ENCODE measurements at regions not wholly inside any gene's neighbourhood (a gene's known extent, or its start where the extent isn't known, plus 50 kb on each side); places are given as distances from the start of the nearest gene placed in this dataset.

DNA sequence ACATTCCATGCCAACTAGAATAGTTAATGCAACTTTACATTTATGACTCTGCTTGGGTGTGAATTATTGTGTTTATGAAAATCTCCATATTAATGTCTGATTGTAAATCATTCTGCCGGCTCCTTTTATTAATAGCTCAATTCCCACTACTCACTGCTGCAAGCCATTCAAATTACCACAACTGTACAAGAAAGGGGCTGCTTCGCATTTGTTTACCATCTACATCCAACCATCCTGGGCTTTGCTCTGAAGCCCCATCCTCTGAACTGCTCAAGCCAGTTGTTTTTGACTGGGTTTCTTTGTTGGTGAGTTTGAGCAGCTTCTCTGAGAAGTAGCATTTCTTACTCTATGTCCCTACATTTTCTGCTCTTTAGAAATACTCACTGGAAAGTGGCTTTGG, 451.6 kb upstream of the CADM1 start:
- H3K27ac ChIP-seq: no peak overlapping the region
- H3K4me3 ChIP-seq: no peak overlapping the region
- no peaks in the 10 kb centered on the region for H3K27me3 ChIP-seq
- intact Hi-C loops (cut with DNase I): no loop called here
- DNase-seq (ENCODE audit: extremely low spot score in 2 of 2): no peak
- TF ChIP-seq POLR2A (IDR thresholded peaks at IDR 0.05): no peak
- TF ChIP-seq CTCF (IDR thresholded peaks at IDR 0.05): no peak
- no peak for TF ChIP-seq POLR2AphosphoS5 (IDR thresholded peaks at IDR 0.05; ENCODE audit: insufficient read depth in 1 of 2, low read depth in 1 of 2)
- H3K9me3 ChIP-seq: no peaks in the 10 kb centered on the region
- H3K36me3 ChIP-seq: no peaks in the 10 kb centered on the region
- no peaks in the 10 kb centered on the region for H3K4me1 ChIP-seq

DNA sequence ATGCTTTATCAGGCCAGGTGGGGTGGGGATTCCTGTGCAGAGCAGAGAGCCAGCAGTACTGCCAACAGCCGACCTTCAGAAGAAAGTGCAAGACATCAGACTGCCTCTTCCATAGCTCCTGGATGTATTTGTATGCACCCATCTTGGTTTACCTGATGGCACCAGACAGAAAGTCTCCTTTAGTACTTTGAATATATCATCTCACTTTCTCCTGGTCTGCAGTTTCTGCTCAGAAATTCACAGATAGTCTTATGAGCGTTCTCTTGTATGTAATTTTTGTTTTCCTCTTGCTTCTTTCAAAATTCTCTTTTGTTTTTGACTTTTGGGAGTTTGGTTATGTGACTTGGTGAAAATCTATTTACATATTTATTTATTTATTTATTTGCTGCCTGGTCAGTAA, 446.4 kb upstream of the CADM1 start:
- no peak overlapping the region for H3K4me3 ChIP-seq
- TF ChIP-seq CTCF (IDR thresholded peaks at IDR 0.05): no peak
- no peak for TF ChIP-seq POLR2AphosphoS5 (IDR thresholded peaks at IDR 0.05; ENCODE audit: insufficient read depth in 1 of 2, low read depth in 1 of 2)
- TF ChIP-seq POLR2A (IDR thresholded peaks at IDR 0.05): no peak
- H3K27me3 ChIP-seq: no peaks in the 10 kb centered on the region
- intact Hi-C loops (cut with DNase I): no loop called here
- H3K27ac ChIP-seq: no peak overlapping the region
- H3K36me3 ChIP-seq: no peaks in the 10 kb centered on the region
- no peak for DNase-seq (ENCODE audit: extremely low spot score in 2 of 2)
- no peaks in the 10 kb centered on the region for H3K4me1 ChIP-seq
- H3K9me3 ChIP-seq: peaks cover 6% of the 10 kb centered on the region

DNA sequence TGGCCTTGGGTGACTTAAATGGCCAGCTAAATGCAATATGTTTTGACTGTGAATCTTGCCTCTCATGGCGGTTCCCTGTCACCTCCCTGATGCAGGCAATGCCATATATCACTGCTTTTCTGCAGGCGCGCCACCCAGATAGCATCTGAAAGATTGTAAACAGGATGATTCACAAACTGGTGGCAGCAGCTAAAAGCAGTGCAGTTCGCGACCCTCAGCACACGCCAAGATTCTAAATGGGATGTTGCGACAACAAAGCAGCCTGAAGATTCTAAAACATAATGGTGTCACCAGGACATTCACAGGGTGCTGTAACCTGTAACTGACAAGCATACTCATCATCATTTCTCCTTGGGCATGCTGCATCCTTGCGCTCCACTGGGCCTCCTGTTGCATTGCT, 440.4 kb upstream of the CADM1 start:
- no peak overlapping the region for H3K4me3 ChIP-seq
- H3K27me3 ChIP-seq: no peaks in the 10 kb centered on the region
- H3K36me3 ChIP-seq: no peaks in the 10 kb centered on the region
- no peak for DNase-seq (ENCODE audit: extremely low spot score in 2 of 2)
- no peak overlapping the region for H3K27ac ChIP-seq
- no peak for TF ChIP-seq CTCF (IDR thresholded peaks at IDR 0.05)
- TF ChIP-seq POLR2A (IDR thresholded peaks at IDR 0.05): no peak
- no peak for TF ChIP-seq POLR2AphosphoS5 (IDR thresholded peaks at IDR 0.05; ENCODE audit: insufficient read depth in 1 of 2, low read depth in 1 of 2)
- intact Hi-C loops (cut with DNase I): no loop called here
- no peaks in the 10 kb centered on the region for H3K4me1 ChIP-seq
- H3K9me3 ChIP-seq: no peaks in the 10 kb centered on the region

- no peak for DNase-seq (ENCODE audit: extremely low spot score in 2 of 2)
- Histone ChIP-seq H3K9me3 (no peaks in the 10 kb centered on the region), H3K27ac (no peak overlapping the region), H3K4me3 (no peak overlapping the region), H3K27me3 (no peaks in the 10 kb centered on the region), H3K4me1 (no peaks in the 10 kb centered on the region), H3K36me3 (no peaks in the 10 kb centered on the region)
- intact Hi-C loops (cut with DNase I): no loop called here
- TF ChIP-seq POLR2AphosphoS5 (IDR thresholded peaks at IDR 0.05; ENCODE audit: insufficient read depth in 1 of 2, low read depth in 1 of 2) (no peak), POLR2A (IDR thresholded peaks at IDR 0.05) (no peak), CTCF (IDR thresholded peaks at IDR 0.05) (no peak)
These were observed 437.8 kb upstream of the CADM1 start for GRCh38 chr11:115942011-115942410.

GRCh38 chr11:115941481-115941993, 437.3 kb upstream of the CADM1 start:
- H3K27ac ChIP-seq: no peak overlapping the region
- H3K9me3 ChIP-seq: no peaks in the 10 kb centered on the region
- DNase-seq (ENCODE audit: extremely low spot score in 2 of 2): no peak
- TF ChIP-seq POLR2A (IDR thresholded peaks at IDR 0.05) (no peak), CTCF (IDR thresholded peaks at IDR 0.05) (no peak), POLR2AphosphoS5 (IDR thresholded peaks at IDR 0.05; ENCODE audit: insufficient read depth in 1 of 2, low read depth in 1 of 2) (peak in 1 of 2 donors; percentile 56)
- H3K36me3 ChIP-seq: no peaks in the 10 kb centered on the region
- intact Hi-C loops (cut with DNase I): no loop called here
- no peaks in the 10 kb centered on the region for H3K27me3 ChIP-seq
- H3K4me1 ChIP-seq: no peaks in the 10 kb centered on the region
- H3K4me3 ChIP-seq: no peak overlapping the region
